ENCODE measurements at regions not wholly inside any gene's neighbourhood (a gene's known extent, or its start where the extent isn't known, plus 50 kb on each side); places are given as distances from the start of the nearest gene placed in this dataset.

GRCh38 chr22:49372111-49372529, 455.6 kb downstream of the BRD1 start:
- H3K4me3 Mint-ChIP-seq: no peak overlapping the region
- DNase-seq (no peak), ATAC-seq (replicated peaks in 1 of 2) (no peak)
- H3K4me1 Mint-ChIP-seq (ENCODE audit: low read depth): no peaks in the 10 kb centered on the region
- no peaks in the 10 kb centered on the region for H3K36me3 Mint-ChIP-seq (ENCODE audit: insufficient read depth in 2 of 2)
- H3K9me3 Mint-ChIP-seq: no peaks in the 10 kb centered on the region
- H3K27me3 Mint-ChIP-seq (ENCODE audit: low read depth): peaks cover 8% of the 10 kb centered on the region
- H3K27ac Mint-ChIP-seq: no peak overlapping the region

GRCh38 chr22:49371325-49372110, 456.2 kb downstream of the BRD1 start:
- Mint-ChIP-seq H3K4me1 (ENCODE audit: low read depth) (no peaks in the 10 kb centered on the region), H3K4me3 (no peak overlapping the region), H3K36me3 (ENCODE audit: insufficient read depth in 2 of 2) (no peaks in the 10 kb centered on the region), H3K27me3 (ENCODE audit: low read depth) (peaks cover 7% of the 10 kb centered on the region), H3K27ac (no peak overlapping the region), H3K9me3 (no peaks in the 10 kb centered on the region)
- no peak for ATAC-seq (replicated peaks in 1 of 2)
- DNase-seq: no peak

GRCh38 chr22:49370627-49371301, 456.9 kb downstream of the BRD1 start:
- Mint-ChIP-seq H3K36me3 (ENCODE audit: insufficient read depth in 2 of 2) (no peaks in the 10 kb centered on the region), H3K27me3 (ENCODE audit: low read depth) (peaks cover 7% of the 10 kb centered on the region), H3K27ac (no peak overlapping the region), H3K4me1 (ENCODE audit: low read depth) (no peaks in the 10 kb centered on the region), H3K9me3 (no peaks in the 10 kb centered on the region), H3K4me3 (no peak overlapping the region)
- ATAC-seq (replicated peaks in 1 of 2) (no peak), DNase-seq (no peak)

- H3K9me3 Mint-ChIP-seq: no peaks in the 10 kb centered on the region
- DNase-seq (no peak), ATAC-seq (replicated peaks in 1 of 2) (no peak)
- no peak overlapping the region for H3K27ac Mint-ChIP-seq
- H3K27me3 Mint-ChIP-seq (ENCODE audit: low read depth): peaks cover 7% of the 10 kb centered on the region
- no peaks in the 10 kb centered on the region for H3K4me1 Mint-ChIP-seq (ENCODE audit: low read depth)
- no peak overlapping the region for H3K4me3 Mint-ChIP-seq
- H3K36me3 Mint-ChIP-seq (ENCODE audit: insufficient read depth in 2 of 2): no peaks in the 10 kb centered on the region
These were observed 457.7 kb downstream of the BRD1 start for GRCh38 chr22:49369726-49370626.

- Mint-ChIP-seq H3K4me1 (ENCODE audit: low read depth) (no peaks in the 10 kb centered on the region), H3K9me3 (no peaks in the 10 kb centered on the region), H3K4me3 (peak overlapping the region in 1 of 2 donors; percentile 36), H3K36me3 (ENCODE audit: insufficient read depth in 2 of 2) (no peaks in the 10 kb centered on the region), H3K27me3 (ENCODE audit: low read depth) (peaks cover 7% of the 10 kb centered on the region), H3K27ac (no peak overlapping the region)
- ATAC-seq (replicated peaks in 1 of 2) (no peak), DNase-seq (no peak)
These were observed 458.5 kb downstream of the BRD1 start for GRCh38 chr22:49368976-49369725.

GRCh38 chr22:49368221-49368975, 459.3 kb downstream of the BRD1 start:
- Mint-ChIP-seq H3K4me1 (ENCODE audit: low read depth) (no peaks in the 10 kb centered on the region), H3K27me3 (ENCODE audit: low read depth) (peaks cover 7% of the 10 kb centered on the region), H3K9me3 (no peaks in the 10 kb centered on the region), H3K4me3 (no peak overlapping the region), H3K36me3 (ENCODE audit: insufficient read depth in 2 of 2) (no peaks in the 10 kb centered on the region), H3K27ac (no peak overlapping the region)
- ATAC-seq (replicated peaks in 1 of 2): no peak
- DNase-seq: no peak

- H3K27me3 Mint-ChIP-seq (ENCODE audit: low read depth): peaks cover 7% of the 10 kb centered on the region
- DNase-seq: no peak
- no peaks in the 10 kb centered on the region for H3K4me1 Mint-ChIP-seq (ENCODE audit: low read depth)
- H3K4me3 Mint-ChIP-seq: no peak overlapping the region
- H3K9me3 Mint-ChIP-seq: no peaks in the 10 kb centered on the region
- H3K36me3 Mint-ChIP-seq (ENCODE audit: insufficient read depth in 2 of 2): no peaks in the 10 kb centered on the region
- H3K27ac Mint-ChIP-seq: no peak overlapping the region
- ATAC-seq (replicated peaks in 1 of 2): no peak
These were observed 460.5 kb downstream of the BRD1 start for GRCh38 chr22:49367041-49367697.

- Mint-ChIP-seq H3K4me3 (no peak overlapping the region), H3K4me1 (ENCODE audit: low read depth) (no peaks in the 10 kb centered on the region), H3K27me3 (ENCODE audit: low read depth) (peaks cover 7% of the 10 kb centered on the region), H3K27ac (no peak overlapping the region), H3K36me3 (ENCODE audit: insufficient read depth in 2 of 2) (no peaks in the 10 kb centered on the region), H3K9me3 (no peaks in the 10 kb centered on the region)
- ATAC-seq (replicated peaks in 1 of 2) (no peak), DNase-seq (no peak)
These were observed 461.2 kb downstream of the BRD1 start for GRCh38 chr22:49366437-49366836.

GRCh38 chr22:49365910-49366309, 461.8 kb downstream of the BRD1 start:
- no peaks in the 10 kb centered on the region for H3K36me3 Mint-ChIP-seq (ENCODE audit: insufficient read depth in 2 of 2)

GRCh38 chr22:49365191-49365837, 462.4 kb downstream of the BRD1 start:
- Mint-ChIP-seq H3K27me3 (ENCODE audit: low read depth) (peaks cover 7% of the 10 kb centered on the region), H3K4me3 (no peak overlapping the region), H3K27ac (no peak overlapping the region), H3K9me3 (no peaks in the 10 kb centered on the region), H3K36me3 (ENCODE audit: insufficient read depth in 2 of 2) (no peaks in the 10 kb centered on the region), H3K4me1 (ENCODE audit: low read depth) (no peaks in the 10 kb centered on the region)
- no peak for DNase-seq
- no peak for ATAC-seq (replicated peaks in 1 of 2)

More at GRCh38 chr22:49365910-49366309, 461.8 kb downstream of the BRD1 start:
- Mint-ChIP-seq H3K4me3 (no peak overlapping the region), H3K9me3 (no peaks in the 10 kb centered on the region), H3K4me1 (ENCODE audit: low read depth) (no peaks in the 10 kb centered on the region), H3K27ac (no peak overlapping the region), H3K27me3 (ENCODE audit: low read depth) (peaks cover 7% of the 10 kb centered on the region)
- ATAC-seq (replicated peaks in 1 of 2) (no peak), DNase-seq (no peak)

GRCh38 chr22:49364398-49364797, 463.3 kb downstream of the BRD1 start:
- no peak for ATAC-seq (replicated peaks in 1 of 2)
- no peak for DNase-seq
- Mint-ChIP-seq H3K27me3 (ENCODE audit: low read depth) (peaks cover 5% of the 10 kb centered on the region), H3K4me3 (no peak overlapping the region), H3K9me3 (no peaks in the 10 kb centered on the region), H3K36me3 (ENCODE audit: insufficient read depth in 2 of 2) (no peaks in the 10 kb centered on the region), H3K4me1 (ENCODE audit: low read depth) (no peaks in the 10 kb centered on the region), H3K27ac (no peak overlapping the region)
